NB4 (cell line): ENCODE measurements at regions not wholly inside any gene's neighbourhood (a gene's known extent, or its start where the extent isn't known, plus 50 kb on each side); places are given as distances from the start of the nearest gene placed in this dataset.

Experiments used
- CTCF ChIP-seq: IDR thresholded peaks from one replicate; pipeline ENCODE4 v1.5.1; 2012; ENCODE audit warnings: low read depth, low read length
- POLR2A ChIP-seq: IDR thresholded peaks from 2 replicates; pipeline ENCODE4 v1.6.1; 2011; ENCODE audit warnings: mild to moderate bottlenecking; ENCODE audit not compliant: insufficient read length; ENCODE audit errors: extremely low read depth

GRCh38 chr10:77737608-77738007, 100.0 kb upstream of the KCNMA1 start:
- no peak for TF ChIP-seq POLR2A
- TF ChIP-seq CTCF = no peak
